GM19239 (cell line): ENCODE measurements at regions not wholly inside any gene's neighbourhood (a gene's known extent, or its start where the extent isn't known, plus 50 kb on each side); places are given as distances from the start of the nearest gene placed in this dataset.

Experiments used
- DNase-seq: peaks from one replicate; pipeline ENCODE4 v3.0.0; 2011; ENCODE audit warnings: low spot score; ENCODE audit not compliant: insufficient read length
- FAIRE-seq: peaks from 2 replicates; lab custom pipeline; 2011; peaks lifted over from hg19 to GRCh38; lab: Jason Lieb, UNC

GRCh38 chr4:127579821-127580220 lies 52.9 kb upstream of the INTU start:
- DNase-seq (no peak), FAIRE-seq (no peak)

GRCh38 chr4:127580300-127580699 lies 52.5 kb upstream of the INTU start:
- DNase-seq (no peak), FAIRE-seq (no peak)

GRCh38 chr4:127580891-127581290 lies 51.9 kb upstream of the INTU start:
- DNase-seq = no peak
- no peak for FAIRE-seq
